ENCODE measurements at regions not wholly inside any gene's neighbourhood (a gene's known extent, or its start where the extent isn't known, plus 50 kb on each side); places are given as distances from the start of the nearest gene placed in this dataset.

- Histone ChIP-seq H3K4me3 (no peak overlapping the region), H3K9me3 (no peaks in the 10 kb centered on the region), H3K27ac (no peak overlapping the region), H3K27me3 (no peaks in the 10 kb centered on the region), H3K36me3 (no peaks in the 10 kb centered on the region), H3K4me1 (no peaks in the 10 kb centered on the region)
- no peak for DNase-seq (ENCODE audit: low spot score)
- TF ChIP-seq CTCF (IDR thresholded peaks at IDR 0.05): no peak
Measured at GRCh38 chr6:159445351-159445750, 247.7 kb downstream of the SOD2 start.

GRCh38 chr6:159444056-159444760 lies 248.8 kb downstream of the SOD2 start:
- Histone ChIP-seq H3K9me3 (no peaks in the 10 kb centered on the region), H3K4me3 (no peak overlapping the region), H3K36me3 (no peaks in the 10 kb centered on the region), H3K27me3 (no peaks in the 10 kb centered on the region), H3K4me1 (no peaks in the 10 kb centered on the region), H3K27ac (no peak overlapping the region)
- no peak for DNase-seq (ENCODE audit: low spot score)
- TF ChIP-seq CTCF (IDR thresholded peaks at IDR 0.05): no peak

- no peak for TF ChIP-seq CTCF (IDR thresholded peaks at IDR 0.05)
Measured at GRCh38 chr6:159443417-159443920, 249.6 kb downstream of the SOD2 start.

GRCh38 chr6:159441704-159441981 lies 251.4 kb downstream of the SOD2 start:
- Histone ChIP-seq H3K9me3 (no peaks in the 10 kb centered on the region), H3K4me1 (no peaks in the 10 kb centered on the region), H3K27me3 (no peaks in the 10 kb centered on the region), H3K36me3 (no peaks in the 10 kb centered on the region), H3K27ac (no peak overlapping the region), H3K4me3 (no peak overlapping the region)
- no peak for DNase-seq (ENCODE audit: low spot score)
- no peak for TF ChIP-seq CTCF (IDR thresholded peaks at IDR 0.05)

More at GRCh38 chr6:159443417-159443920, 249.6 kb downstream of the SOD2 start:
- no peaks in the 10 kb centered on the region for H3K4me1 ChIP-seq
- no peak for DNase-seq (ENCODE audit: low spot score)
- H3K4me3 ChIP-seq: no peak overlapping the region
- no peaks in the 10 kb centered on the region for H3K36me3 ChIP-seq
- no peaks in the 10 kb centered on the region for H3K27me3 ChIP-seq
- no peaks in the 10 kb centered on the region for H3K9me3 ChIP-seq
- no peak overlapping the region for H3K27ac ChIP-seq

GRCh38 chr6:159440911-159441703 lies 251.9 kb downstream of the SOD2 start:
- Histone ChIP-seq H3K9me3 (no peaks in the 10 kb centered on the region), H3K27me3 (no peaks in the 10 kb centered on the region), H3K36me3 (no peaks in the 10 kb centered on the region), H3K4me1 (no peaks in the 10 kb centered on the region), H3K27ac (no peak overlapping the region), H3K4me3 (no peak overlapping the region)
- no peak for TF ChIP-seq CTCF (IDR thresholded peaks at IDR 0.05)
- peak; percentile 28 for DNase-seq (ENCODE audit: low spot score)

All from right atrium auricular region (tissue), 2 donors.